SK-MEL-5 (cell line): ENCODE measurements at regions not wholly inside any gene's neighbourhood (a gene's known extent, or its start where the extent isn't known, plus 50 kb on each side); places are given as distances from the start of the nearest gene placed in this dataset.

Experiments used
- DNase-seq: peaks from one replicate; pipeline ENCODE4 v3.0.0-alpha.2; 2016; ENCODE audit warnings: low read depth, low spot score
- in situ Hi-C: cut with HindIII; loops from 2 replicates; pipeline ENCODE4 v1.10.0; 2016; ENCODE audit warnings: low sequenced_read_pairs, high pct_unique_total_duplicates, low pct_unique_long_range_greater_than_20kb

DNA sequence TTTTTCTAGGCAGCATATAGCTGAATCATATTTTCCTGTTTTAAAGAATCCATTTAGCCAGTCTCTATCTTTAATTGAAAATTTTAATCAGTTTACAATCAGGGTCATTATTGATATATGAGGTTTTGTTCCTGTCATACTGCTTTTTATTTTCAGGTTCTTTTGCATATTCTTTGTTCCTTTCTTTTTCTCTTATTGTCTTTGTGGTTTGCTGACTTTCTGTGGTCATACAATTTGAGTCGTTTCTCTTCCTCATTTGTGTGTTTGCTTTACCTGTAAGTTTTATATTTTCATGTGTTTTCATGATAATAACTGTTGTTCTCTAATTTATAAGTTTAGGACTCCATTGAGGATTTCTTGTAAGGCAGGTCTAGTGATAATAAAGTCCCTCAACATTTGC, 812.6 kb downstream of the DACH1 start:
- no peak for DNase-seq
- in situ Hi-C loops, result no loop called here

DNA sequence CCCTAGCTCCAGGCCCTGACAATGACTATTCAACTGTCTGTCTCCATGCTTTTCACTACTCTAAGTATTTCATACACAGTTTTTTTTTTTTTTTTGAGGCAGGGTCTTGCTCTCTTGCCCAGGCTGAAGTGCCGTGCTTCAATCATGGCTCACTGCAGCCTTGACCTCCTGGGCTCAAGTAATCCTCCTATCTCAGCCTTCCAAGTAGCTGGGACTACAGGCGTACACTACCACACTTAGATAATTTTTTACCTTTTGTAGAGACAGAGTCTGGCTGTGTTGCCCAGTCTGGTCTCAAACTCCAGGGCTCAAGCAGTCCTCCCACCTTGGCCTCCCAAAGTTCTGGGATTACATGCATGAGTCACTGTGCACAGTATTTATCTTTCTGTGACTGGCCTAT, 815.4 kb downstream of the DACH1 start:
- in situ Hi-C loops, result no loop called here
- DNase-seq, result no peak

DNA sequence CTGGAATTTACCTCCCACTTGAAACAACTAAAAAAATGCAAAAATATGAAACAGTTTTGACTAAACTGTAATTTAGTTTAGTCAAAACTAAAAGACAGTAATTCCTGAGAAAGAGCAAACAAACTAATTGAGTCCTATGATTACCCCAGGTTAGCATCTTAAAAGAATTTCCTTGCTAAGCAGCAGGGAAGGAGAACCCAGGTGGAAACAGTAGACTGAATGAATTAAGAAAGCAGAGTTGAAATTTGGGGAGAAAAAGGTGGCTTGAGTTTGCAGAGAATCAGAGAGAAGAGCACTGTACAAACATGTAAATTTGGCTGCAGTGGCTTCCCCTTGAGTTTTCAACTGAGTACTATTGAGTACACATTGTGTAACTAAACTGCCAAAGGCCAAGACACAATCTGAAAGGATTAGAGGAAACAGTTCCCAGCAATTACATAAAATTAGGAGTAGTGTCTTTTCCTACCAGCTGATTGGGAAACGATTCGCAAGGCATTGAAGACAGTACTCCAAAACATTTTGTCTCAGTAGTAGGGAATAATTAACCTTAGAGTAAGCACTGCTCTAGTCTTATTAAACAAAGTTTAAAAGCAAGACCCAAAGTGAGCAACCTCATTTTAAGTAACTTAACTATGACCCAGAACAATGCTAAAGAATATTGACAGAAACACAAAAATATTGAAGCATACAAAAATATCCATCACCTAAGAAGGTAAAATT, 820.5 kb downstream of the DACH1 start:
- no peak for DNase-seq
- in situ Hi-C loops, result no loop called here

DNA sequence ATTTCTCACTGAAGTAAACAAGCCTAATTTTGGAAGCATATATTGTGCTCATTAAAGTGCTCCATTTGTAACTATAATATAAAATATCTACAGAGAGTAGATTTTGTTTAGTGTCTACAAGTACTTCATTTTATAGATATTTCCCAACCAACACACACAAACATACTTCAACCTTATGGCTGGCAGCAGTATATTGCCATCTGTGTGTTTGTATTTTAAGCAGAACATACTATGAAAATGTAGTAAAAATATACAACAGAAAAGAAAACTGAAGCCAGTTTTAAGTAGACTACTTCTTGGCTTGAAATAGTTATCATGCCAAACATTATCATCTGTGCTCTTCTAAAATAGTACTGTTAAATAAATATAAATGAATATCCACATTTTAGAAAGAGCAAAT, 821.9 kb downstream of the DACH1 start:
- DNase-seq, result no peak
- in situ Hi-C loops, result no loop called here

DNA sequence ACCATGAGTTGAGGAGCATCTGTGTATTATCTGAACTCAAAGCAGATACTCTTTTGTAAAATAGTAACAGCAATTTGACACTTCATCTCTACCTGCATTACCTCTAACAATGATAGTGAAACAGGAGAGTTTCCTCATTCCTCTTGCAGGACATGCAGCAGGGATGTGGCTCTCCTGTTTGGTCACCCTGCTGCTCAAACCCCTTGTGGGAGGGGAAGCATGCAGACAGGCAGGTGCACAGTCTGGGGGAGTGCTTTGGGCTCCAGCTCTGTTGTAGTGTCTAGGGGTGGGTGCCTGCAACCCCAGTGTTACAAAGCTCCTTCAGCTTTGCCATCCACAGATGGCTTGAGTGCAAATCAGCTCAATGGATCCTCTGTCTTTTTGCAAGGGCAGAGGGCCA, 827.6 kb downstream of the DACH1 start:
- DNase-seq, result no peak
- in situ Hi-C loops, result no loop called here

DNA sequence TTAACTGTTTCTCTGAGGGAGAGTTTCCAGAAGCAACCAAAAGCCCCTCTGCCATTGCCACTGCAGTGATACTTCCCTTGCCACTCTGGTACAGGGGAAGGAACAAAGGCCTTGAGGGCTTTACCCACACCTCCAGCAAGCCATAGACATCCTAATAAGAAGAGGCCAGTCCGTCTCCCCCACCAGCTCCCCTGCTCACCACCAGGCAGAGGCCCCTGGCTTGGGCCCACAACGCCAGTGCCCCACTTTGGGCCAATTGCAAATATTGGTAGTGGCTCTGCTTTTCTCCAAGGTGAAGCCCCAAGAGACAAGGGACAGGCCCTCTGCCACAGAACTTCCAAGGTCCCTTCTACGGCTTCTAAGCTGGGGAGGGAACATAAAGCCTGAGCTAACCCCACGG, 833.0 kb downstream of the DACH1 start:
- in situ Hi-C loops, result no loop called here
- DNase-seq, result no peak

DNA sequence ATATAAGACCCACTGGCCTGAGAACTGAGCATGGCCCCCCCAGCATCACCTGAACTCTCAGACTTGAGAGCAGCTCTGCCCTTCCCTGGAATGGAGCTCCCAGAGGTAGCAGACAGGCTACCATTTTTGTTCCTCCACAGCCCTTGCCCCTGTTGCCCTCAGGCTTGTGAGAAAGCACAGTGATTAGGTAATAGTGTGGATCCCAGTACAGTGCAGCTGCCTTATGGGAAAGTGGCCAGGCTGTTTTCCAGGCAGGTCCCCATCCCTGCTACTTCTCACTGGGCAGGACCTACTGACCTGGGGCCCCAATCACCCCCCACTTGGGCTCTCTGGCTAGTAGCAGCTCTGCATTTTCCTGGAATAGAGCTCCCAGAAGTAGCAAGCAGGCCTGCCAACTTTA, 834.0 kb downstream of the DACH1 start:
- no peak for DNase-seq
- in situ Hi-C loops, result no loop called here

DNA sequence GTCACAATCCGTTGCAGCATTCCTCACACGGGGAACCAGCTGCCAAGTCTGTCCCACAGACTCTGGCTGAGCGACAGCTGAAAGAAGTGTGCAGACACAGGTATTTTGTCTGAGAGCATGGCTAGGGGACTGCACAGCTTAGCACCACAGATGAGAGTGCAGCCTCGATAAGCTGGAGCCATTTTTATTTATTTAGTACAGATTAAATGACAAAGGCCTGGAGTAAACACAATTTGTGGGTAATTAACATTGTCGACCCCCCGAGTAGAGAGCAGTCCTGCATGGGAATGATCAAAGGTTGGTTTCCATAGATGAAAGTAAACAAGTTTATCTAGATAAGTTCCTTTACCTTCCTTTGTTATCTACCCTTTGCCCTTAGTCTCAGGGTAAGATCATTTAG, 836.2 kb downstream of the DACH1 start:
- DNase-seq, result no peak
- in situ Hi-C loops, result no loop called here

DNA sequence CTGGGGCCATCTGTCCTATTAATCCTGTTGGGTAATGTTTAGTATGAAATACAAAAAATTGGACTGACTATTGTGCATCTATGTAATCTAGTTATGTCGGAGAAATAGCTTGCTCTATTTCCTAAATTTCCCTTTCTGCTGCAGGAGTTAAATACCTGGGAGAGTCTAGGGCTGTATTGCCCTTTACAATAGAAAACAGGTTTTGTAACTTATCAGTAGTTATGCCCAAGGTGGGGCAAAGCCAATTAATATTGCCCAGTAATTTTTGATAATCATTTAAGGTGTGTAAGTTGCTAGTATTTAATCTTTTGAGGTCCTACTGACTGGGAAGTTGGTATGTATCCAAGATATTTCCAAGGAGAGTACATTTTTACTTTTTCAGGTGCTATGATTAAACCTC, 838.1 kb downstream of the DACH1 start:
- DNase-seq, result no peak
- in situ Hi-C loops, result no loop called here

DNA sequence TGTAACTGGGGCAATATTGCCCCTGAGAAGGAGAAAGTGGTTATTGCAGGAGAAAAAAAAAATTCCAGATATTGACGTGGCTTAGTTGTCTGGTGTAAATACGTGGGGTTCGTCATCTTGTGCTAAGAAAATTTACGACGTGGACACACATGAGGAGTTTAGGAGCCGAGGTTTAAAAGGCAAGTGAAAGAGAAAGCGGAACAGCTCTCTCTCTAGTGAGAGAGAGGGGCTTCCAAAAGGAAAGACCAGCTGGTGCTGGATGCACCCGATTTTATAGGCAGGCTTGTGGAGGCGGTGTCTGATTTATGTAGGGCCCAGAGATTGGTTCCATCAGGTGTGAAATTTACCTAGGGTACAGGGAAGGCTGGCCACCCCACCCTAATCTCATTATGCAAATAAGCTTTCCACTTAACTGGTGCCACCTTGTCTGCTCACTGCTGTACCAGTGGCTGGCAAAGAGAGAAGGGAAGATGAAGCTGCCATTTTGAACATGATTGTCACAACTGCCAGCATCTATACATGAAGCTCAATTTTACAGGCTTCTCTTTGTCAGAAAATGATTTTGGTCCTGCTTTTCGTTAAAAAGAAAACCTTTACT, 845.1 kb downstream of the DACH1 start:
- in situ Hi-C loops, result no loop called here
- no peak for DNase-seq

DNA sequence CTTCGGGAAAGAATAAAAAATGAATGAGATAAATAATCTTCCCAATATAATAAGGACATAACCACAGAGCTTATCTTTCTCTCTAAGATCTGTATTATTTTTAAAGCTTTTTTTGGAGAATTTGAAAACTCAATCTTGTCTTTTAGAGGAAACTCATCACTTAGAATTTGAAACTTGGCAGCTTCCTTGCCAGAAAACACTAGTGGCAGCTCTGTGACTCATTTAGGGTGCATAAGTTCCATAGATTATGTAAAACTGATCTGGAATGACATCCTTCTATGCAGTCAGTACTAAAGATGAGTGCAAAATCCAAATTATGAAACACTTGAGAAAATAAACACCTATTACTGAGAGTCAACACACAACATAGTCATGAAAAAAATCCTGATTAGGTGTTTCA, 848.0 kb downstream of the DACH1 start:
- in situ Hi-C loops, result no loop called here
- no peak for DNase-seq

DNA sequence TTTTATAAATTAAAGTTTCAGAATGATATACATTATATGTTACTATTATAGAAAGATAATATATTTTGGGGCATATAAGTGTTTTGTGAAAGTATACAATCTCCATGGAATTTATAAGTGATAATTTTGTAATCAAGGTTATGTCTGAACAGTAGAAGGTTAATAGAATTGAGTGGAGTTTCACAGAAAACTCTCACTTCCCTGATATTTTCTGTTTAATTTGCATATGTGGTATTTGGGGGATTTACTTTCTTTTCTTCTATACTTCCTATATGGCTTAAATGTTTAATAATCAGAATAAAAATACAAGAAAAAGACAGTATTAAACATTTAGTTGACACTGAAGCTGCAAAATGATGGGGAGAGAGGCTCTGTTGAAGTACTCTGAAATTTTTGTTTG, 848.5 kb downstream of the DACH1 start:
- in situ Hi-C loops, result no loop called here
- no peak for DNase-seq

DNA sequence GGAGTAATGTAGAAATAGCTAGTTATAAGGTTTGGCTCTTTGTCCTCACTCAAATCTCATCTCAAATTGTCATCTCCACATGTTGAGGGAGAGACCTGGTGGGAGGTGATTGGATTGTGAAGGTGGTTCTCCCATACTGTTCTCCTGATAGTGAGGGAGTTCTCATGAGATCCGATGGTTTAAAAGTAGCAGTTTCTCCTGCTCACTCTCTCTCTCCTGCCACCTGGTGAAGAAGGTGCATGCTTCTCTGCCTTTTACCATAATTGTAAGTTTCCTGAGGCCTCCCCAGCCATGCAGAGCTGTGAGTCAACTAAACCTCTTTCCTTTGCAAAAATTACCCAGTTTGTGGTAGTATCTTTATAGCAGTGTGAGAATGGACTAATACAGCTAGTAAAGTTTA, 849.4 kb downstream of the DACH1 start:
- no peak for DNase-seq
- in situ Hi-C loops, result no loop called here

DNA sequence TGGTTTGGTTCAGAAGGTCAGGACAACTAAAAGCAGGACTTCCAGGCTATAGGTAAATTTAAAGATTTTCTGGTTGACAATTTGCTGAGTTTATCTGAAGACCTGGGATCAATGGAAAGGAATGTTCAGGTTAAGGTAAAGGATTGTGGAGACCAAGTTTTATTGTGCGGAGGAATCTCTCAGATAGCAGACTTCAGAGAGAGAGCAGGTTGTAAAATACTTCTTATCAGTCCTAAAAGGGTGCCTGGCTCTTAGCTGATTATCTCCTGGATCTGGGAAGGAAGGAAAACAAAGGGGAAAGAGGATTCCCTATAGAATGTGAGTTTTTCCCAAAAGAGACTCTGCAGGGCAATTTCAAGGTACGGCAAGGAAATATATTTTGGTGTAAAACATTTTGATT, 851.5 kb downstream of the DACH1 start:
- in situ Hi-C loops, result no loop called here
- no peak for DNase-seq

DNA sequence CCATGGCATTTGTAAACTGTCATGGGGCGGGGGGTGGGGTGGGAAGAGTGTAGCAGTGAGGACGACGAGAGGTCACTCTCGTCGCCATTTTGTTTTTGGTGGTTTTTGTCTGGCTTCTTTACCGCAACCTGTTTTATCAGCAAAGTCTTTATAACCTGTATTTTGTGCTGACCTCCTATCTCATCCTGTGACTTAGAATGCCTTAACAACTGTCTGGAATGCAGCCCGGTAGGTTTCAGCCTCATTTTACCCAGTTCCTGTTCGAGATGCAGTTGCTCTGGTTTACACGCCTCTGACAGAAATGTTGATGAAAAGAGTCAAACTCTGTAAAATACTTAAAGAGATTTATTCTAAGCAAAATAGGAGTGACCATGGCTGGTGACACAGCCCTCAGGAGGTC, 852.0 kb downstream of the DACH1 start:
- in situ Hi-C loops, result no loop called here
- peak; percentile 14 for DNase-seq

DNA sequence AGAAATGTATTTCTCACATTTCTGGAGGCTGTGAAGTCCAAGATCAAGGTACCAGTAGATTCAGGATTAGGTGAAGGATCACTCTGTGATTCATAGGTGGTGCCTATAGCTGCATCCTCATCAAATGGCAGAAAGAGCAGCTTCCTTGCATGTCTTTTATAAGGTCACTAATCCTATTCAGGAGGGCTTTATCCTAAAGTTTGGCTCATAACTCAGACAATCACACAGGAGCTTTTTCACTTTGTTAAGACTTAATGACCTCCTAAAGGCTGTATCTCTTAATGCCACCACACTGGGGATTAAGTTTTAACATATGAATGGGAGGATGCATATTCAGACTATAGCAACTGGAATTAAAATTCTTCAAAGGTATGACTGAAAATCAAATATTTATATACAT, 861.1 kb downstream of the DACH1 start:
- no peak for DNase-seq
- in situ Hi-C loops, result no loop called here

DNA sequence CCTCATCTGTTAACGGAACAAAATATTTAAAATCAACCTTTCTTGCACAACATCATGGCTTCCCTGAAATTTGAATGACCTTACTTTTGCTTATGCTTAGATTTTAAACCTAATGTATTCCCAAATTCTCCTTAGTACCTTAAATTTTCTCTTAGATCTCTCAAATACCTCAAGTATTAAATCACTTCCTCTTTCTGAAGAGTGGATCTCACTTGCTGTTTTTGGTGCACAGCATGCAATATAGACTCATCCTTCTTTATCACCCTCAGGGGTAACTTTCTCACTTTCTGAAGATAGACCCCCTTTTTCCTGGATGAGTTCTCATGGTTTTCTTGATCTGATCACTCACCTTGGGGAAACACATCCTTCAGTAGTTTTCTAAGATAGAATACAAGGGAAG, 871.7 kb downstream of the DACH1 start:
- DNase-seq, result no peak
- in situ Hi-C loops, result no loop called here

DNA sequence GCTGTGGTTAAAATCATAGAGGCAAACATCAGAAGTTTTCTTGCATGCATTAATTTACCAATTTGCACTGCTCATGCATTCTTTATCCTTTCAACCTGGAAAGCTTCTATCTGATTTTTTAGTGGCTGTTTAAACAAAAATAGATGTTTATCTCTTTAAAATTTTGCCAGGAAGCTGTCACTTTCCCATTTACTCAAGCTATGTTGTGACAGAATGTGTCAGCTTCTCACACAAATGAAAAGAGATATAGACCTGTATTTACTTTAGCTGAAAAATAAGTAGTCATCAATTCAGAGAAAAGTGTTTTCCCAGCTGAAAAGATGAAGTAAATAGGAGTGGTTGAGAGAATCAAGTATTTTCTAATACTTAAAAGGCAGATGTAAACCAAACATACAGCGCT, 872.8 kb downstream of the DACH1 start:
- in situ Hi-C loops, result no loop called here
- DNase-seq, result no peak

DNA sequence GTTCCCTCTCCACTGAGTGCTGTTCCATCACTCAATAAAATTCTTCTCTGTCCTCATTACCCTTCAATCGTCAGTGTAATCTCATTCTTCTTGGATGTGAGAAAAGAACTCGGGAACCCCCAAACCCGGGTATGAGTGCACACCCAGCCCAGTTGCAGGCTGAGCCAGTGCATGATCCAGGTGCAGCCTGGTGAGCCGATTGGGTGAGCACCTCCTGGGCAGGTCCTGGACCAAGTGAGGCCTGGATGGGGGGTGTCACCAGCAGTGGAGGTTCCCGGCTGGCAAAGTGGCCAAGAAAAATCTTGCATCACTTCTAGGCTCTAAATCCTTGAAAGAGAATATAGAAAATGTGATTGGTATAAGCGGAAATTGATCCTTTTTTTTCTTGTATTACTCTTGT, 878.8 kb upstream of the KLHL1 start:
- in situ Hi-C loops, result no loop called here

DNA sequence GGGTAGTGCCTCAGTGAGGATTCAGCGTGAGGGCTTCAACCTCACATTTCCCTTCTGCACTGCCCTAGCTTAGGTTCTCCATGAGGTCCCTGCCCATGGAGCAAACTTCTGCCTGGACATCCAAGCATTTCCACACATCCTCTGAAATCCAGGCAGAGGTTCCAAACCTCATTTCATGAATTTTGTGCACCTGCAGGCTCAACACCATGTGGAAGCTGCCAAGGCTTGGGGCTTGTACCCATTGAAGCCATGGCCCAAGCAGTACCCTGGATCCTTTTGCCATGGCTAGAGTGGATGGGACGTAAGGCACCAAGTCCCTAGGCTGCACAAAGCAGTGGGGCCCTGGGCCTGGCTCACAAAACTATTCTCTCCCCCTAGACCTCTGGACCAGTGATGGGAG, 877.1 kb upstream of the KLHL1 start:
- DNase-seq, result no peak
- in situ Hi-C loops, result no loop called here

More for the DNA sequence above, 878.8 kb upstream of the KLHL1 start:
- no peak for DNase-seq
